Liver (tissue), 3 donors: ENCODE measurements at regions not wholly inside any gene's neighbourhood (a gene's known extent, or its start where the extent isn't known, plus 50 kb on each side); places are given as distances from the start of the nearest gene placed in this dataset.

Experiments
- EGR1 ChIP-seq, 2 donors: IDR thresholded peaks; 2 replicates each; pipeline ENCODE4 v1.6.1; 2016 to 2018; ENCODE audit warnings: antibody characterized with exemption in 2 of 2, low read depth in 2 of 2
- FOXA1 ChIP-seq: IDR thresholded peaks from 2 replicates; pipeline ENCODE4 v1.6.1; 2016; ENCODE audit warnings: antibody characterized with exemption
- HNF4G ChIP-seq: IDR thresholded peaks from 2 replicates; pipeline ENCODE4 v1.6.1; 2016; ENCODE audit warnings: antibody characterized with exemption
- NR2F2 ChIP-seq: IDR thresholded peaks from 2 replicates; pipeline ENCODE4 v1.6.1; 2016; ENCODE audit warnings: antibody characterized with exemption
- RAD21 ChIP-seq, 2 donors: IDR thresholded peaks; 2 replicates each; pipeline ENCODE4 v1.6.1; 2016; ENCODE audit warnings: antibody characterized with exemption in 2 of 2, mild to moderate bottlenecking in 2 of 2
- RXRA ChIP-seq, 2 donors: IDR thresholded peaks; 2 replicates each; pipeline ENCODE4 v1.6.1; 2017 to 2018; ENCODE audit warnings: antibody characterized with exemption in 2 of 2, mild to moderate bottlenecking in 1 of 2
- SP1 ChIP-seq: IDR thresholded peaks from 2 replicates; pipeline ENCODE4 v1.6.1; 2018; ENCODE audit warnings: antibody characterized with exemption, mild to moderate bottlenecking
- TAF1 ChIP-seq: conservative IDR thresholded peaks from 2 replicates; pipeline ENCODE4 v1.6.1; 2016; ENCODE audit warnings: antibody characterized with exemption, mild to moderate bottlenecking
- YY1 ChIP-seq: IDR thresholded peaks from 2 replicates; pipeline ENCODE4 v1.6.1; 2016; ENCODE audit warnings: antibody characterized with exemption, mild to moderate bottlenecking
- TF ChIP-seq, protein P1 (sequence below): IDR thresholded peaks from 2 replicates; pipeline ENCODE4 v1.6.1; 2016; ENCODE audit warnings: antibody characterized with exemption, mild to moderate bottlenecking
- TF ChIP-seq, protein P2 (sequence below): fragments of 150-350 bp; IDR thresholded peaks from 2 replicates; pipeline ENCODE4 v1.5.1; 2017; ENCODE audit warnings: improper control_type of control experiment, low read depth, low read length; ENCODE audit not compliant: missing input control
- TF ChIP-seq, protein P3 (sequence below): IDR thresholded peaks from 2 replicates; pipeline ENCODE4 v1.6.1; 2016; ENCODE audit warnings: antibody characterized with exemption
- TF ChIP-seq, protein P4 (sequence below): IDR thresholded peaks from 2 replicates; pipeline ENCODE4 v1.6.1; 2016; ENCODE audit warnings: antibody characterized with exemption
- TF ChIP-seq, protein P5 (sequence below): IDR thresholded peaks from 2 replicates; pipeline ENCODE4 v1.6.1; 2016; ENCODE audit warnings: antibody characterized with exemption
- donor health status: healthy.
- donor health status: healthy.

DNA sequence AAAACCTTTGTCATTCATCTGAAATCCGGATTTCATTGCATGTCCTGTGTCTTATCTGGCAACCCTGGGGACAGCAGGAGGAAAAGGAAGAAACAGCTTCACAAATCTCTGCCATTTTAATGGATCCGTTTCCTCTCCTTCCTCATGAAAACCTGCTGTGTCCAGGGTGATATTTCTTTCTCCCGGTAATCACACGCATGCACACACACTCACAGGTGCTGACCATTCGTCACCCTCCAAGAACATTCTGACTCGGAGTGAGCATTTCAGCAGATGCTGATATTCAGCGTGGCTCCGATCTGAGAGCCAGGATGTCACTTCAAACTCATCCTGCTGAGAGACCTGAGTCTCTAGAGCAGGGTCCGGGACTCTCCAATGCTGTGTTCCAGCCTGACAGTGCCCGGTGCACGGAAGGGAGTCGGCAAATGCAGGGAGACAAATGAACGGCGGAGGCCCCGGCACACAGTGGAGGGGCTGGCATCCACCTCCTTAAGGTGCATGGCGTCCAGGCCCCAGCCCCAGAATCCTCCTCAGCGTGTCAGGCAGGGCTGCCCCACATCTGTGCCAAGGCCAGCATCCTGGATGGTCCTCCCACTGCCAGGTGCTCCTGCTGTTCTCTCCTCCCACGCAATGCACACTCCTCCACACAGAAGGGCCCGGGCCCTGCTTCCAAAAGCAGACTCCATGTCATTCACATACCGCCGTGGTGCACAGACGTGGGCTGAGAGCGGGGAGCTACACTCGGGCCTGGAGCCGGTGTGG lies 70.7 kb downstream of the RBFOX3 start:
- TF ChIP-seq YY1 = no peak
- TF ChIP-seq, protein P1, sequence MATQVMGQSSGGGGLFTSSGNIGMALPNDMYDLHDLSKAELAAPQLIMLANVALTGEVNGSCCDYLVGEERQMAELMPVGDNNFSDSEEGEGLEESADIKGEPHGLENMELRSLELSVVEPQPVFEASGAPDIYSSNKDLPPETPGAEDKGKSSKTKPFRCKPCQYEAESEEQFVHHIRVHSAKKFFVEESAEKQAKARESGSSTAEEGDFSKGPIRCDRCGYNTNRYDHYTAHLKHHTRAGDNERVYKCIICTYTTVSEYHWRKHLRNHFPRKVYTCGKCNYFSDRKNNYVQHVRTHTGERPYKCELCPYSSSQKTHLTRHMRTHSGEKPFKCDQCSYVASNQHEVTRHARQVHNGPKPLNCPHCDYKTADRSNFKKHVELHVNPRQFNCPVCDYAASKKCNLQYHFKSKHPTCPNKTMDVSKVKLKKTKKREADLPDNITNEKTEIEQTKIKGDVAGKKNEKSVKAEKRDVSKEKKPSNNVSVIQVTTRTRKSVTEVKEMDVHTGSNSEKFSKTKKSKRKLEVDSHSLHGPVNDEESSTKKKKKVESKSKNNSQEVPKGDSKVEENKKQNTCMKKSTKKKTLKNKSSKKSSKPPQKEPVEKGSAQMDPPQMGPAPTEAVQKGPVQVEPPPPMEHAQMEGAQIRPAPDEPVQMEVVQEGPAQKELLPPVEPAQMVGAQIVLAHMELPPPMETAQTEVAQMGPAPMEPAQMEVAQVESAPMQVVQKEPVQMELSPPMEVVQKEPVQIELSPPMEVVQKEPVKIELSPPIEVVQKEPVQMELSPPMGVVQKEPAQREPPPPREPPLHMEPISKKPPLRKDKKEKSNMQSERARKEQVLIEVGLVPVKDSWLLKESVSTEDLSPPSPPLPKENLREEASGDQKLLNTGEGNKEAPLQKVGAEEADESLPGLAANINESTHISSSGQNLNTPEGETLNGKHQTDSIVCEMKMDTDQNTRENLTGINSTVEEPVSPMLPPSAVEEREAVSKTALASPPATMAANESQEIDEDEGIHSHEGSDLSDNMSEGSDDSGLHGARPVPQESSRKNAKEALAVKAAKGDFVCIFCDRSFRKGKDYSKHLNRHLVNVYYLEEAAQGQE = no peak
- no peak for TF ChIP-seq TAF1
- no peak for TF ChIP-seq HNF4G
- TF ChIP-seq EGR1 (IDR thresholded peaks at IDR 0.05; ENCODE audit: low read depth in 2 of 2) = no peak
- no peak for TF ChIP-seq NR2F2
- TF ChIP-seq, protein P2, sequence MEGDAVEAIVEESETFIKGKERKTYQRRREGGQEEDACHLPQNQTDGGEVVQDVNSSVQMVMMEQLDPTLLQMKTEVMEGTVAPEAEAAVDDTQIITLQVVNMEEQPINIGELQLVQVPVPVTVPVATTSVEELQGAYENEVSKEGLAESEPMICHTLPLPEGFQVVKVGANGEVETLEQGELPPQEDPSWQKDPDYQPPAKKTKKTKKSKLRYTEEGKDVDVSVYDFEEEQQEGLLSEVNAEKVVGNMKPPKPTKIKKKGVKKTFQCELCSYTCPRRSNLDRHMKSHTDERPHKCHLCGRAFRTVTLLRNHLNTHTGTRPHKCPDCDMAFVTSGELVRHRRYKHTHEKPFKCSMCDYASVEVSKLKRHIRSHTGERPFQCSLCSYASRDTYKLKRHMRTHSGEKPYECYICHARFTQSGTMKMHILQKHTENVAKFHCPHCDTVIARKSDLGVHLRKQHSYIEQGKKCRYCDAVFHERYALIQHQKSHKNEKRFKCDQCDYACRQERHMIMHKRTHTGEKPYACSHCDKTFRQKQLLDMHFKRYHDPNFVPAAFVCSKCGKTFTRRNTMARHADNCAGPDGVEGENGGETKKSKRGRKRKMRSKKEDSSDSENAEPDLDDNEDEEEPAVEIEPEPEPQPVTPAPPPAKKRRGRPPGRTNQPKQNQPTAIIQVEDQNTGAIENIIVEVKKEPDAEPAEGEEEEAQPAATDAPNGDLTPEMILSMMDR = no peak
- no peak for TF ChIP-seq RAD21 (IDR thresholded peaks at IDR 0.05)
- TF ChIP-seq SP1 = no peak
- TF ChIP-seq, protein P3, sequence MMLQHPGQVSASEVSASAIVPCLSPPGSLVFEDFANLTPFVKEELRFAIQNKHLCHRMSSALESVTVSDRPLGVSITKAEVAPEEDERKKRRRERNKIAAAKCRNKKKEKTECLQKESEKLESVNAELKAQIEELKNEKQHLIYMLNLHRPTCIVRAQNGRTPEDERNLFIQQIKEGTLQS = no peak
- TF ChIP-seq RXRA (IDR thresholded peaks at IDR 0.05) = no peak
- TF ChIP-seq, protein P4, sequence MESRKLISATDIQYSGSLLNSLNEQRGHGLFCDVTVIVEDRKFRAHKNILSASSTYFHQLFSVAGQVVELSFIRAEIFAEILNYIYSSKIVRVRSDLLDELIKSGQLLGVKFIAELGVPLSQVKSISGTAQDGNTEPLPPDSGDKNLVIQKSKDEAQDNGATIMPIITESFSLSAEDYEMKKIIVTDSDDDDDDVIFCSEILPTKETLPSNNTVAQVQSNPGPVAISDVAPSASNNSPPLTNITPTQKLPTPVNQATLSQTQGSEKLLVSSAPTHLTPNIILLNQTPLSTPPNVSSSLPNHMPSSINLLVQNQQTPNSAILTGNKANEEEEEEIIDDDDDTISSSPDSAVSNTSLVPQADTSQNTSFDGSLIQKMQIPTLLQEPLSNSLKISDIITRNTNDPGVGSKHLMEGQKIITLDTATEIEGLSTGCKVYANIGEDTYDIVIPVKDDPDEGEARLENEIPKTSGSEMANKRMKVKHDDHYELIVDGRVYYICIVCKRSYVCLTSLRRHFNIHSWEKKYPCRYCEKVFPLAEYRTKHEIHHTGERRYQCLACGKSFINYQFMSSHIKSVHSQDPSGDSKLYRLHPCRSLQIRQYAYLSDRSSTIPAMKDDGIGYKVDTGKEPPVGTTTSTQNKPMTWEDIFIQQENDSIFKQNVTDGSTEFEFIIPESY = no peak
- TF ChIP-seq, protein P5, sequence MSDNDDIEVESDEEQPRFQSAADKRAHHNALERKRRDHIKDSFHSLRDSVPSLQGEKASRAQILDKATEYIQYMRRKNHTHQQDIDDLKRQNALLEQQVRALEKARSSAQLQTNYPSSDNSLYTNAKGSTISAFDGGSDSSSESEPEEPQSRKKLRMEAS = no peak
- TF ChIP-seq FOXA1 = no peak
